Left ventricle myocardium superior (tissue), 1 donor: ENCODE measurements at regions not wholly inside any gene's neighbourhood (a gene's known extent, or its start where the extent isn't known, plus 50 kb on each side); places are given as distances from the start of the nearest gene placed in this dataset.
"Not testable (repeated sequence)": the region's sequence is repeated elsewhere in the genome, so short reads cannot be mapped to it uniquely, and the experiment has no call there.

ENCODE experiments used
- ATAC-seq: fragments of 200-7000 bp; cut with Tn5 transposase; one replicate; pipeline ENCODE4 v1.9.1; 2020; ENCODE audit warnings: mild to moderate bottlenecking, moderate library complexity
- DNase-seq: peaks from one replicate; pipeline ENCODE4 v3.0.0-alpha.2; 2020
- intact Hi-C: fragments of 100-400 bp; cut with micrococcal nuclease; formaldehyde crosslinking; loops from one replicate; pipeline ENCODE4 v1.11.0; 2022
- donor health status: DM: no; HTN: yes; CAD: no; lungs with severe emphysema.

DNA sequence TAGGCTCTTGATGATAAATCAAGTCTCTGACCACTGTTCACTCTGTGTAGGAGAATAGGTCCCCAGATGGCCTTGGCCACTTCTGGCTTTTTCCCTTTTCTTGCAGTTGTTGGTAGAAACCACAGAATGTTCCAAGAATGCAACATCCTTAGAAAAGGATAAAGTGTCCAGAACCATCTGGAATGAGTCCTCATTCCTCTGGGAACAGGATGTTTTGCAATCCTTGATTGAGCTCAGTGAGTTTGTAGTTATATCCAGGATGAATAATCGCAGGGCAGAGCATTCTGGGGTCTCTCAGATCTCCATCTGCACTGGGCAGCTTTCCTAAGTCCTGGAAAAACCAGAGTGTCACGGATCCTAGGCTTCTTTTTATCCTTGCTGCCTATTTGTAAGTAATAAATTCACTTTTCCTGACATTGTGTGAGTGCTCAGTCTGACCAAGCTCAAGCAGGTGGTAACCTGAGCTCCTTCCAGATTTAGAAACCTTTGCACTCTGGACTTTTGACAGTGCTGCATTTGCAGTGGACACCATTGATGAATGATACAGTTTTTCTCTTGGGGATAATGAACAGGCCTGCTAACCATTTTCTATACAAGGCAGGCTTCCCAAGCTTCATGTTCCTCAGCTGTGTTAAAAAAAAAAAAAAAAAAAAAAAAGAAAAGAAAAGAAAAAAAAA lies 1028.6 kb downstream of the OTOL1 start:
- peak; percentile 88 for ATAC-seq
- intact Hi-C loops: no loop called here
- no peak for DNase-seq

DNA sequence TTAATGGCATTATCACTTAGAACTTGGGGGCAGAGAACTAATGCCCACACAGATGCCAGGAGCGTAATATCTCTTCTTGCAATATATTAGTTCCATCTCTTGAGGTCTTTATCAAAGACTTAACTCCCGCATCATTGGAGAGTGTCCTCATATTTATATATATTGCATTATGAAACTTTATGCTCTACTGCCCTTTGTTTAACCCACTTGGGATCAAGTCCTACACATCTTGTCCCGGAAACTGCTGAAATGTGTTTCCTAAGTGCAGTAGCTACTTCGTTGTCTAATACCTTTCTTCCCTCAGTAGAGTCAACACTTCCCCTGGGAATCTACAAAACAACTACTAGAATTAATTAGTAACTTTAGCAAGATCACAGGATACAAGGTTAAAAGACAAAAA lies 1029.2 kb downstream of the OTOL1 start:
- intact Hi-C loops: no loop called here
- DNase-seq (no peak), ATAC-seq (no peak)

DNA sequence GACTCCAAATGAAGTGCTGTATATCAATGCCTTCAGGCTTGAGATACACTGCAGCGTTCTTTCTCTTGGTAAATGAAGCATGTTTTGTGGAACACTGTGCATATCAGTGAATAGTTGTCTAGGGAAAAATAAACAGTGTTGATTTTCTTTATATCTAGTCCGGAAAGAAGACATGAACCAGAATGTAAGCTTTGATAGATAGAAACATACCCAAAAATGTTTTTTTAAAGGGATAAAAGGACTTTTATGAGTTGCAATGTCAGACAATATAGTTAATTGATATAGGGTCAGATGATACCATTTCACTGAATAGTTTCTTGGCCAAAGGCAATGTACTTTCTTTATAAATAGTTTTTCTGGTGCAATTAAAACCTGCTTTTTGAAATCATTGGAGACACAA lies 1037.8 kb downstream of the OTOL1 start:
- intact Hi-C loops: no loop called here
- ATAC-seq (no peak), DNase-seq (no peak)

DNA sequence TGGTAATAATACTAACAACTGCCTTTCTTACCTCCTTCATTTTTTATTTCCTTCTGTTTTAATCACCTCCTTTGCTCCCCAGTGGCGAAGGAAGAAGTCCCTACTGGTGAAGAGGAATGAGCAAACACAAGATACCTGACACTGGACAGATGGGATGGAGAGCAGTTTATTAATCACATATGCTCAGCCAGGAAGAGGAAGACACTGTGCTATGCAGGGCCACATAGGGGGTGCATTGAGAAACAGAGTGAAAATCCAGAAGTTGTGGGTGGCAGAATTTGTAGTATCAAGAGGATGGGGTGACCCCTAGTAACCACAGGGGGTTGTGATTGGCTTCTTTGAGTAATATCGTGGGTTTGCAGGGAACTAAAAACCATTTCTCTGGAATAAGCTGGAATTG lies 1041.9 kb downstream of the OTOL1 start:
- no peak for DNase-seq
- ATAC-seq: no peak
- intact Hi-C loops: no loop called here

DNA sequence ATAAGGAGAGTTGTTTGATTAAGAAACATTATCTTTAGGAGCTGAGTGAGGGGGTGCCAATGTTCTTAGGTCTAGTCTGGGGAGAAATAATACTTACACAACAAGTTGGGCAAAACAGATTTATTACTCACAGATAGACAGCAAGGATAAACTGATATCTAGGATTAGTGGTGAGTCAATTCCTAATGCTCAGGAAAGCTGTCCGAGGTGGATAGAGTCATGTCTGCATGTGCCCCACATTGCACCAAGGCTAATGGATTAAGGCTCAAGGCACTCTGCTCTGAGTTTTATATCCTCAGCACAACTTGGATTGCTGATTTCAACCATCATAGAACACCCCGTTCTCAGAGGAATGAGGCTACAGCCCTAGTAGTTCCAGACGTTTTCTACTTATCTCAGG lies 1042.3 kb downstream of the OTOL1 start:
- intact Hi-C loops: no loop called here
- ATAC-seq (no peak), DNase-seq (no peak)

DNA sequence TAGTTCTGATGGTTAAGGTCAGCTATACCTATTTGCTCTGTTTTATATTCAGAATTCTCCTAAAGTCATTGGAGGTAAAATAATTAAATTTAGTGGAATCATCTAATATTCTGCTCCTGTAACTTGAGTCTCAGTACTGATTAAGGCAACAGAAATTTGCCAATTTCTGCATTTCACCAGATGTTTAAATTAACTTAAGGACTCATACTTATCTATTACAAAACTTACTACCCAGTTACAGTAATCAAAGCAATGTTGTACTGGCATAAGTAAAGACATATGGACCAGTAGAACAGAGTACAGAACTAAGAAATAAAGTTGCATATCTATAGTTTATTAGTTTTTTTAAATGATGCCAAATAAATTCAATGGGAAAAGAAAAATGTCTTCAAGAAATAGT lies 1043.8 kb downstream of the OTOL1 start:
- intact Hi-C loops: no loop called here
- no peak for ATAC-seq

DNA sequence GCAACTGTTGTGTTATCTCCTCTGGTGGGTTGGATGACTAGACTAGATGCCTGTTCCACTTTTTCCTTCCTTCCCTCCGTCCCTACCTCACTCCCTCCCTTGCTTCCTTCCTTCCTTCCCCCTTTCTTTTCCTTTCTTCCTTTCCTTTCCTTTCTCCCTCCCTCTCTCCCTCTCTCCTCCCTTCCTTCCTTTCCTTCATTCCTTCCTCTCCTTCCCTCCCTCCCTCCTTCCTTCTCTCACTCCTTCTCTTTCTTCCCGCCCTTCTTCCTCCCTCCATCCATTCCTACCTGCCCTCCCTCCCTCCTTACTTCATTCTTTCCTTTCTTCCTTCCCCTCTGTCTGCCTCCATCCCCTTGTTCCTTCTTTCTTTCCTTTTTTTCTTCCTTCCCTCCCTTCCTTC lies 1045.3 kb downstream of the OTOL1 start:
- intact Hi-C loops: no loop called here
- ATAC-seq (no peak), DNase-seq (no peak)

More for the DNA sequence above, 1043.8 kb downstream of the OTOL1 start:
- no peak for DNase-seq

DNA sequence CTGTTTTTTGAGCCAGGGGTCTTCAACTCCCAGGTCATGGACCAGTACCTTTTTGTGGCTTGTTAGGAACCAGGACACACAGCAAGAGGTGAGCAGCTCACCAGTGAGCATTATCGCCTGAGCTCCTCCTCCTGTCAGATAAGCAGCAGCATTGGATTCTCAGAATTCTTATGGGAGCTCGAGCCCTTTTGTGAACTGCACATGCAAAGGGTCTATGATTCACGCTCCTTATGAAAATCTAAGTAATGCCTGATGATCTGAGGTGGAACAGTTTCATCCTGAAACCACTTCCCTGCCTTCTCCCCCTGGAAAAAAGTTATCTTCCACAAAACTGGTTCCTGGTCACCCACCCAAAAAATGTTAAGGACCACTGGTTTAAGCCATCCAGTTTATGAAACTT lies 1047.6 kb downstream of the OTOL1 start:
- DNase-seq (no peak), ATAC-seq (no peak)
- intact Hi-C loops: no loop called here

DNA sequence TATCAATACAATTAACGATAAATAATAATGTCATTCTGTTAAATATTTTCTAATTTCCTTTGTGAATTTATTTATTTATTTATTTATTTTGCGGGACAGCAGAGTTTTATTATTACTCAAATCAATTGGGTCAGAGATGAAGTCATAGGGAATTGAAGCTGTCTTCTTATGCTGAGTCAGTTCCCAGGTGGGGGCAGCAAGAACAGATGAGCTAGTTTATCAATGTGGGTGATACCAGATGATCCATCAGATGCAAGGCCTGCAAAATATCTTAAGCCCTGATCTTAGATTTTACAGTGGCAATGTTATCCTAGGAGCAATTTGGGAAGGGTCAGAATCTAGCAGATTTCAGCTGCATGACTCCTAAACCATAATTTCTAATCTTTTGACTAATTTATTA lies 1050.3 kb downstream of the OTOL1 start:
- ATAC-seq (no peak), DNase-seq (no peak)
- intact Hi-C loops: no loop called here

DNA sequence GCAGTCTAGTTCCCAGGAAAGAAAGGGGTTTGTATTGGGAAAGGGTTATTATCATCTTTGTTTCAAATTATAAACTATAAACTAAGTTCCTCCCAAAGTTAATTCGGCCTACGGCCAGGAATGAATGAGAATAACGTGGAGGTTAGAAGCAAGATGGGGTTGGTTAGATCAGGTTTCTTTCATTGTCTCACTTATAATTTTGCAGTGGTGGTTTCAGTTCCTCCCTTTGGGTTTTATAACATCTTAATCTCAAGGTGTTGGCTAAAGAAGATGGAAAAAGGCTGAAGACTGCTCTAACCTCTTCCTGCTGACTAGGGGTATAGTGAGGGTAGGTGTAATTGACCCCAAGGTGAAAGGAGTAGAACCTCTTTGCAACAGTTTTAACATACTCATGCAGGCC lies 1050.7 kb downstream of the OTOL1 start:
- DNase-seq: no peak
- no peak for ATAC-seq
- intact Hi-C loops: no loop called here

DNA sequence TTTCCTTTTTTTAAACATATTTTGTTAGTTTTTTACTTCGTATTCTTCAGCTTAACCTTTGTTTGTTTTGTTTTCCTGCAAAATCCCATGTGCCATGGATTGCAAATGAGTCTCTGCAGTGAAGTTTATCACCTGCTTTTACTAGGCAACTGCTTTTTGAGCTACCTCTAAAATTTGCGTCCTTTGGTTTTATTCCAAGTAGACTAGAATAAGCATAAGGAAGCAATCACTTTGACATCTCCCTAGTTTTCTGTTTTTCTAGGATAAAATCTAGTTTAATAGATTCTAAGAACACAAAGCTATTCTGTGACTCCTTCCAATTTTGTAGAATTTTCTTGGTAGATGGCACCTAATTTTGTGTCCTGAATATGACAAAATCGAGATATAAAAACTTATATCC lies 1059.2 kb downstream of the OTOL1 start:
- no peak for DNase-seq
- ATAC-seq: no peak
- intact Hi-C loops: no loop called here

DNA sequence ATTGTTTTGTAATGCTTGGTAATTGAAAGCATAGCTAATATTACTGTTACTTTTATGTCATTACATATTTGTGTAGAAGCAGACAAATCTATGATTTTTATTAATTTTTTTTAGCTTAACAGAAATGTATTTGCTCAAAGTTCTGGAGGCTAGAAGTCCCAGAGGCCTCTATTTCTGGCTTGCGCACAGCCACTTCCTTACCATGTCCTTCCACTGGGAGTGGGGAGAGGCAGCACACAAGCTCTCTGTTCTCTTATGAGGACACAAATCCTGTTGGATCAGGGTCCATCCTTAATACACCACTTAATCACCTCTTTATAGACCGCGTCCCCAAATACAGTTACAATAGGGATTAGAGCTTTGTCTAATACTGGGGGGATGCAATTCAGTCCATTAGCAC lies 1061.4 kb downstream of the OTOL1 start:
- ATAC-seq (no peak), DNase-seq (no peak)
- intact Hi-C loops: no loop called here

DNA sequence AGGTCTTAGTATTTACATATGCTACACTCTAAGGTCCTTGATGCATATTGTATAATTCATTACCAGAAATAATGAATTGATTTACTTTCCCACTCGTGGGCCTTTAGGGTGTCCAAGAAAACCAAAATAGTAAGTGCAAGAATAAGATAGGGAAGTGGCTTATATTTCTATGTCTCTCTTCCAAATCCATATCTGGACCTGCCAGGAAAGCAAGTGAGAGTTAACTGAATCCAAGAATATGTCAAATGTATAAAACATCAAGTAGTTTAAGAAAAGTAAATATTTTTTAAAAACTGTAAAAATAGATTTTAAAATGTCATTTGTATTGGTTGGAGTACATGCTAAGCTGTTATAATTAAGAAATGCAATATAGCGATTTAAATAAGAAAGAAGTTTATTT lies 1072.1 kb downstream of the OTOL1 start:
- intact Hi-C loops: no loop called here
- ATAC-seq: no peak
- no peak for DNase-seq

DNA sequence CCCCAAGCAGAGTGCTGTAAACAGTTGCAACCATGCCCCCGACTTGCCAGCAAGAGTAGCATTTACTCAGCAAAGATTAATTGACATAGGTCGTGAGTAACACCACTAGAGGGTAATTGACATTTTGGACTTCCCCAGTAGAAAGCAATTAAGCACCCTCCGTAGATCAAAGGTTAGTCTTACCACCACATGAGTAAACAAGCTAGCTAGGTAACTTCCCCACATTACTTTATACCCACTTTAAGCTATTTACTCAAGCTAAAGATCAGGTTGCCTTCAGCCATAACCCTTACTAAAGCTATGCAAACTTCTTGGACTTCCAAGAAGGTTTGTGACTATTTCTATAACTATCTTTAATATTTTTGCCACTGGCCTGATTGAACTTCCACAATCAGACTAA lies 1072.7 kb downstream of the OTOL1 start:
- no peak for ATAC-seq

DNA sequence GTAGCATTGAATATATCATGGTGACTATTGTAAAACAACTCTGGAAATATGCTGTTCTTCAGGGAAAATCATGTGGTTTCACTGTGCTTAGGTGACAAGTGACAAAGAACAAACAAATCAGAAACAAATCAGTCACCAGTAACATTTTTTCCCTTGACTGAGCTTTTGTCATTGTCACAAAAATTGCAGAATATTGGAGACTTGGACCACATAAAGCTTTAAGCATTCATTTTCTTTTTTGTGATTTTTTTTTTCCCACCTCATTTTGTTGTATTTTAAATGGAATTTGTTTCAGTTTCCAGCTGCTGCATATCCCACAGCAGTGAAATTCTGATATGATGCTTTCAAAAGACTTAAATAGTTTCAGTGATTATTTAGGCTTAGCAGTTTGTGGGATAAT lies 1088.4 kb downstream of the OTOL1 start:
- DNase-seq: no peak
- ATAC-seq: no peak
- intact Hi-C loops: no loop called here

More for the DNA sequence above, 1072.7 kb downstream of the OTOL1 start:
- intact Hi-C loops: no loop called here
- no peak for DNase-seq

DNA sequence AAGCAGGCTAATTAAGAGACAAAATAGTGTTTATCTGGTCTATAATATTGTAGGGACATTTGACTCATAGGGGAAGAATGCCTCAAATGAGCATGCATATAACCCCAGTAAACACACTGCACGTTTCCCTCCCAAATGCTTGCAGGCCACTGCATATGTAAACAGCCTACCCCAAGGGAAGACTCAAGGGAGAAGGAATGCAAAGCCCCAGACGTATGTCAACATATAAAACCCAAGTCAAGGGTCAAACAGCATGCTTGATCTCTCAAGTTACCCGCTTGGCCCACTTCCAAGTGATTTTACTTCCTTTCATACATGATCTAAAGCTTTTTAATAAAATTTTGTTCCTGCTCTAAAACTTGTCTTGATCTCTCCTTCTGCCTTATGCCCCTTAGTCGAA lies 1090.0 kb downstream of the OTOL1 start:
- ATAC-seq (no peak), DNase-seq (no peak)
- intact Hi-C loops: no loop called here

DNA sequence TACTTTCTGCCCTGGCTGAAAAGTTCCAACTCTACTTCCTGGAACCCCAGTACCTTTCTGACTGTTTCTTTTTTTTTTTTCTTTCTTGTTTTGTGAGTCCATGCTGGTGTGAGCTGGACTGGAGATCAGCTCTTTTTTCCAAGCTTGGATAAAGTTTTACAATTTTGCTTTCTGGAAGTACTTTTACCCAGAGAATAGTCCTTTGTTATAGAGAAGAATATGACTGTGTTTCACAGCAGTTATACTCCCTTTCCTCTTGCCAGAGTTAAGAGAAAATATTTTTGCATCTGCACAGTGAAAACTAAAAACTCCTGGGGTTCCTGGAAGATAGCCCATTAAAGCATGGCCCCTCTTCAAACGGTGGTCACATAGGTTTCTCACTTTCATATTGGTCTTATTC lies 1100.6 kb downstream of the OTOL1 start:
- ATAC-seq (no peak), DNase-seq (no peak)
- intact Hi-C loops: no loop called here

DNA sequence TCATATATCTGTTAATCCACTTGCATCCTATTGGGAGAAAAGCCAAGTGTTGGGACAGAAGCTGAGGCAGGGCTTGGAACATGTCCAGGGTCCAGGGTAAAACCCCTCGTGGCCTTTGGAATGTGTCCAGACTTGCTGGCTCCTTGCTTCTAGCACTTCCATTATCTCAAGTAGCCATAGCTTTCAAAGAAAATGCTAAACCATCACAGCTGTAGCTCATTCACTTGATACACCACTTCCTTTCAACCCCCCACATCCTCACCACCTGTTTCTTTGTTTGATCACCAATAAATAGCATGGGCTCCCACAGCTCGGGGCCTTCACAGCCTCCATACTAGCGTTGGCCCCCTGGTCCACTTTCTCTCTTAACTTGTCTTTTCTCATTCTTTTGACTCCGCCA lies 1101.9 kb downstream of the OTOL1 start:
- DNase-seq, ATAC-seq, intact Hi-C loops: not testable (repeated sequence)

DNA sequence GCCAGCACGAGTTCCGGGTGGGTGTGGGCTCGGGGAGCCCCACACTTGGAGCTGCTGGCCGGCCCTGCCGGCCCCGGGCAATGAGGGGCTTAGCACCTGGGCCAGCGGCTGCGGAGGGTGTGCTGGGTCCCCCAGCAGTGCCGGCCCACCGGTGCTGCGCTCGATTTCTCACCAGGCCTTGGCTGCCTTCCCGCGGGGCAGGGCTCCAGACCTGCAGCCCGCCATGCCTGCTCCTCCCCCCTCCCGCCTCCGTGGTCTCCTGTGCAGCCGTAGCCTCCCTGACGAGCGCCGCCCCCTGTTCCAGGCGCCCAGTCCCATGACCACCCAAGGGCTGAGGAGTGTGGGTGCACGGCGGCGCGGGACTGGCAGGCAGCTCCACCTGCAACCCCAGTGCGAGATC lies 1103.1 kb downstream of the OTOL1 start:
- ATAC-seq, intact Hi-C loops, DNase-seq: not testable (repeated sequence)

DNA sequence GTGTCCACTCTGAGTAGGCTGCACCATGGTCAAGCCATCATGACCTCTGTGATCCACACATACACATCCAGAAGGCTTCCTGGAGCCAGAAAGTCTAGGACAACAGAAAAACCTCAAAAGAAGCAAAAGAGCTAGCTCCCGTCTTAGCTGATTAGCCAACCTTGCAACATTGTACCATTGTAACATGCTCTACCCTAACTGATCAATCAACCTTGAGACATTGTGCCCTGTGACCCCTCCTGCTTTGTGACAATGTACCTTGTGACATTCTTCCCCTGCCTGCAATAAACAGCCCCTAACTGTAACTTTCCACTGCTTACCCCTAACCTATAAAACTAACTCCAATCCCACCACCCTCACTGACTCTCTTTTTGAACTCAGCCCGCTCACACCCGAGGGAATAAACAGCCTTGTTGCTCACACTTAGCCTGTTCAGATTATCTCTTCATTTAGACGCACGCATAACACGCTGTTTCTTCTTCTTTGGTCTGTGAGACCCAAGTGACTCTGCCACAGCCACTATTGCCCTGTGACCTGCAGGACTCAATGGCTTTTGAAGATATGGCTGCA lies 1104.6 kb downstream of the OTOL1 start:
- DNase-seq (no peak), ATAC-seq (no peak)
- intact Hi-C loops: no loop called here

DNA sequence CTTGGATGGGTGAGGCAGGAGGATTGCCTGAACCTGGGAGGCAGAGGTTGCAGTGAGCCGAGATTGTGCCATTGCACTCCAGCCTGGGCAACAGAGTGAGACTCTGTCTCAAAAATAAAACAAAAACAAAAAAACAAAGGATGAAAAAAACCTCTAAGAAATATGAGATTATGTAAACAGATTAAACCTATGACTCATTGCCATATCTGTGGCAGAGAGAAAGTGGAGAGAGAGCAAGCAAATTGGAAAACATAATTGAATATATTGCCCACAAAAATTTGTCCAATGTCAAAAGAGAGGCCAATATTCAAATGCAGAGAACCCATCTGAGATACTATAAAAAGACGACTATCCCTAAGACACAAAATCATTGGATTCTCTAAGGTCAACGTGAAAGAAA lies 1106.0 kb downstream of the OTOL1 start:
- intact Hi-C loops: no loop called here
- no peak for ATAC-seq
- DNase-seq: no peak
